Liver (tissue), 8 donors: ENCODE measurements at regions not wholly inside any gene's neighbourhood (a gene's known extent, or its start where the extent isn't known, plus 50 kb on each side); places are given as distances from the start of the nearest gene placed in this dataset.

Experiments
- DNase-seq: peaks from one replicate; pipeline ENCODE4 v3.0.0-alpha.2; 2017; ENCODE audit warnings: low spot score
- H3K27ac ChIP-seq, 2 donors: one replicate each; pipeline ENCODE4 v1.7.0; 2013; ENCODE audit warnings: inconsistent platforms in 2 of 2, low read length in 2 of 2, control low read depth in 1 of 2, low read depth in 1 of 2, mild to moderate bottlenecking in 1 of 2
- H3K27me3 ChIP-seq, 4 donors: one replicate each; pipeline versions ENCODE4 v1.6.1 to v1.7.0; 2013; ENCODE audit warnings: low read length in 3 of 4, inconsistent platforms in 1 of 4, mild to moderate bottlenecking in 1 of 4, moderate library complexity in 1 of 4; ENCODE audit not compliant: control insufficient read depth in 4 of 4, insufficient read depth in 4 of 4
- H3K36me3 ChIP-seq, 4 donors: one replicate each; pipeline versions ENCODE4 v1.6.1 to v1.7.0; 2013; ENCODE audit warnings: low read length in 3 of 4, mild to moderate bottlenecking in 3 of 4, low read depth in 1 of 4, moderate library complexity in 1 of 4; ENCODE audit not compliant: control insufficient read depth in 4 of 4, insufficient read depth in 3 of 4
- H3K4me1 ChIP-seq, 4 donors: one replicate each; pipeline versions ENCODE4 v1.6.1 to v1.7.0; 2013; ENCODE audit warnings: low read length in 3 of 4, mild to moderate bottlenecking in 3 of 4, moderate library complexity in 1 of 4; ENCODE audit not compliant: control insufficient read depth in 4 of 4, insufficient read depth in 4 of 4
- H3K4me3 ChIP-seq, 3 donors: one replicate each; pipeline versions ENCODE4 v1.6.1 to v1.7.0; 2013; ENCODE audit warnings: low read length in 3 of 3, control low read depth in 1 of 3, low read depth in 1 of 3, mild to moderate bottlenecking in 1 of 3
- H3K9ac ChIP-seq, 2 donors: one replicate each; pipeline ENCODE4 v1.7.0; 2013; ENCODE audit warnings: low read length in 2 of 2, mild to moderate bottlenecking in 2 of 2, moderate library complexity in 2 of 2, control low read depth in 1 of 2, low read depth in 1 of 2
- H3K9me3 ChIP-seq, 4 donors: one replicate each; pipeline versions ENCODE4 v1.6.1 to v1.7.0; 2013; ENCODE audit warnings: low read length in 3 of 4; ENCODE audit not compliant: control insufficient read depth in 4 of 4
- ATF3 ChIP-seq: IDR thresholded peaks from 2 replicates; pipeline ENCODE4 v1.6.1; 2016; ENCODE audit warnings: antibody characterized with exemption
- CTCF ChIP-seq: fragments of 150-350 bp; IDR thresholded peaks from 2 replicates; pipeline ENCODE4 v1.5.1; 2017; ENCODE audit warnings: improper control_type of control experiment, low read depth, low read length; ENCODE audit not compliant: missing input control
- EGR1 ChIP-seq, 2 donors: IDR thresholded peaks; 2 replicates each; pipeline ENCODE4 v1.6.1; 2016 to 2018; ENCODE audit warnings: antibody characterized with exemption in 2 of 2, low read depth in 2 of 2
- FOXA1 ChIP-seq: IDR thresholded peaks from 2 replicates; pipeline ENCODE4 v1.6.1; 2016; ENCODE audit warnings: antibody characterized with exemption
- FOXA2 ChIP-seq: IDR thresholded peaks from 2 replicates; pipeline ENCODE4 v1.6.1; 2016; ENCODE audit warnings: antibody characterized with exemption
- GABPA ChIP-seq, 2 donors: IDR thresholded peaks in 1 of 2; conservative IDR thresholded peaks in 1 of 2; 2 replicates each; pipeline ENCODE4 v1.6.1; 2016; ENCODE audit warnings: antibody characterized with exemption in 2 of 2, mild to moderate bottlenecking in 1 of 2, moderate library complexity in 1 of 2
- HNF4A ChIP-seq, 2 donors: conservative IDR thresholded peaks; 2 replicates each; pipeline ENCODE4 v1.6.1; 2016; ENCODE audit warnings: antibody characterized with exemption in 2 of 2, mild to moderate bottlenecking in 2 of 2
- HNF4G ChIP-seq: IDR thresholded peaks from 2 replicates; pipeline ENCODE4 v1.6.1; 2016; ENCODE audit warnings: antibody characterized with exemption
- JUND ChIP-seq, 2 donors: IDR thresholded peaks; 2 replicates each; pipeline ENCODE4 v1.6.1; 2016; ENCODE audit warnings: antibody characterized with exemption in 2 of 2
- NR2F2 ChIP-seq: IDR thresholded peaks from 2 replicates; pipeline ENCODE4 v1.6.1; 2016; ENCODE audit warnings: antibody characterized with exemption
- RAD21 ChIP-seq, 2 donors: IDR thresholded peaks; 2 replicates each; pipeline ENCODE4 v1.6.1; 2016; ENCODE audit warnings: antibody characterized with exemption in 2 of 2, mild to moderate bottlenecking in 2 of 2
- REST ChIP-seq: IDR thresholded peaks from 2 replicates; pipeline ENCODE4 v1.6.1; 2016; ENCODE audit warnings: antibody characterized with exemption, mild to moderate bottlenecking
- RXRA ChIP-seq, 2 donors: IDR thresholded peaks; 2 replicates each; pipeline ENCODE4 v1.6.1; 2017 to 2018; ENCODE audit warnings: antibody characterized with exemption in 2 of 2, mild to moderate bottlenecking in 1 of 2
- TAF1 ChIP-seq: conservative IDR thresholded peaks from 2 replicates; pipeline ENCODE4 v1.6.1; 2016; ENCODE audit warnings: antibody characterized with exemption, mild to moderate bottlenecking
- YY1 ChIP-seq: IDR thresholded peaks from 2 replicates; pipeline ENCODE4 v1.6.1; 2016; ENCODE audit warnings: antibody characterized with exemption, mild to moderate bottlenecking
- WGBS: extraction: QIAGEN DNeasy Blood & Tissue Kit; methylation state at CpG from one replicate; pipeline ENCODE4 v1.1.7; 2013; 5-methylcytosine and 5-hydroxymethylcytosine counted together
- donor health status: healthy.
- donor health status: healthy.
- donor health status: healthy.
- donor health status: healthy.
- donor health status: healthy.

- Histone ChIP-seq H3K27ac (no peak overlapping the region), H3K9ac (no peak overlapping the region), H3K9me3 (no peaks in the 10 kb centered on the region), H3K4me1 (no peaks in the 10 kb centered on the region), H3K27me3 (no peaks in the 10 kb centered on the region), H3K4me3 (no peak overlapping the region), H3K36me3 (no peaks in the 10 kb centered on the region)
- DNase-seq: no peak
- 97% methylated on average over 4 of the region's 4 CpGs for WGBS
- TF ChIP-seq ATF3 (no peak), TAF1 (no peak), YY1 (no peak), GABPA (IDR thresholded peaks at IDR 0.05 in 1 of 2, conservative IDR thresholded peaks at IDR 0.05 in 1 of 2) (no peak), RAD21 (IDR thresholded peaks at IDR 0.05) (no peak), EGR1 (IDR thresholded peaks at IDR 0.05; ENCODE audit: low read depth in 2 of 2) (no peak), HNF4A (conservative IDR thresholded peaks at IDR 0.05) (no peak), NR2F2 (no peak), RXRA (IDR thresholded peaks at IDR 0.05) (no peak), FOXA2 (no peak), CTCF (no peak), REST (no peak)
Measured at GRCh38 chr11:10358696-10359095, 53.8 kb downstream of the ADM start.

- Histone ChIP-seq H3K36me3 (no peaks in the 10 kb centered on the region), H3K4me3 (no peak overlapping the region), H3K9ac (no peak overlapping the region), H3K9me3 (no peaks in the 10 kb centered on the region), H3K4me1 (no peaks in the 10 kb centered on the region), H3K27me3 (no peaks in the 10 kb centered on the region), H3K27ac (no peak overlapping the region)
- 86% methylated on average over 1 of the region's 1 CpG for WGBS
- no peak for DNase-seq
- TF ChIP-seq HNF4A (conservative IDR thresholded peaks at IDR 0.05) (no peak), GABPA (IDR thresholded peaks at IDR 0.05 in 1 of 2, conservative IDR thresholded peaks at IDR 0.05 in 1 of 2) (no peak), FOXA2 (no peak), FOXA1 (no peak), RXRA (IDR thresholded peaks at IDR 0.05) (no peak), YY1 (no peak)
Measured at GRCh38 chr11:10359171-10359570, 54.3 kb downstream of the ADM start.

GRCh38 chr11:10360835-10361234 lies 56.0 kb downstream of the ADM start:
- H3K9ac ChIP-seq: no peak overlapping the region
- no peaks in the 10 kb centered on the region for H3K27me3 ChIP-seq
- TF ChIP-seq TAF1 (no peak), GABPA (IDR thresholded peaks at IDR 0.05 in 1 of 2, conservative IDR thresholded peaks at IDR 0.05 in 1 of 2) (no peak), FOXA1 (no peak), FOXA2 (no peak), YY1 (no peak), HNF4G (no peak), JUND (IDR thresholded peaks at IDR 0.05) (no peak)
- no peak for DNase-seq
- H3K4me1 ChIP-seq: no peaks in the 10 kb centered on the region
- no peak overlapping the region for H3K4me3 ChIP-seq
- H3K9me3 ChIP-seq: no peaks in the 10 kb centered on the region
- H3K36me3 ChIP-seq: no peaks in the 10 kb centered on the region
- no peak overlapping the region for H3K27ac ChIP-seq
